ENCODE measurements at regions not wholly inside any gene's neighbourhood (a gene's known extent, or its start where the extent isn't known, plus 50 kb on each side); places are given as distances from the start of the nearest gene placed in this dataset.

GRCh38 chr10:31158011-31158658 is 126.5 kb upstream of the ZNF438 start:
- TF ChIP-seq CTCF (IDR thresholded peaks at IDR 0.05) (no peak), POLR2A (IDR thresholded peaks at IDR 0.05) (no peak)

Data from lower leg skin (tissue), 3 donors.